Gastrocnemius medialis (tissue), 4 donors: ENCODE measurements at regions not wholly inside any gene's neighbourhood (a gene's known extent, or its start where the extent isn't known, plus 50 kb on each side); places are given as distances from the start of the nearest gene placed in this dataset.

Experiments used
- ATAC-seq, 2 donors: fragments of 150-250 bp; one replicate each; pipeline ENCODE4 v1.9.1; 2016
- DNase-seq, 2 donors: peaks; one replicate each; pipeline ENCODE4 v3.0.0-alpha.2; 2019
- H3K27ac ChIP-seq, 4 donors: fragments of 200-600 bp; sonication (generic); 1 replicate in 1 of 4; 2 replicates in 3 of 4; pipeline ENCODE4 v1.5.1; 2016 to 2018; ENCODE audit warnings: mild to moderate bottlenecking in 2 of 4, moderate library complexity in 1 of 4
- H3K27me3 ChIP-seq, 3 donors: fragments of 200-600 bp; sonication (generic) in 2 of 3; 1 replicate in 1 of 3; 2 replicates in 2 of 3; pipeline versions ENCODE4 v1.5.1 to v1.6.0; 2016 to 2019; ENCODE audit warnings: mild to moderate bottlenecking in 1 of 3, moderate library complexity in 1 of 3
- H3K36me3 ChIP-seq, 2 donors: fragments of 200-600 bp; sonication (generic) in 1 of 2; one replicate each; pipeline ENCODE4 v1.5.1; 2017 to 2018
- H3K4me1 ChIP-seq, 2 donors: fragments of 200-600 bp; sonication (generic) in 1 of 2; one replicate each; pipeline ENCODE4 v1.5.1; 2016 to 2017; ENCODE audit warnings: mild to moderate bottlenecking in 2 of 2
- H3K4me3 ChIP-seq, 4 donors: fragments of 200-600 bp; sonication (generic) in 3 of 4; 1 replicate in 1 of 4; 2 replicates in 3 of 4; pipeline ENCODE4 v1.5.1; 2016 to 2019; ENCODE audit warnings: mild to moderate bottlenecking in 2 of 4
- H3K9me3 ChIP-seq, 3 donors: fragments of 200-600 bp; sonication (generic) in 2 of 3; 1 replicate in 1 of 3; 2 replicates in 2 of 3; pipeline ENCODE4 v1.5.1; 2016 to 2019
- CTCF ChIP-seq, 5 experiments: fragments of 450-650 bp in 3 of 5; fragments of 200-600 bp in 2 of 5; sonication (generic) in 2 of 5; IDR thresholded peaks in 4 of 5; conservative IDR thresholded peaks in 1 of 5; 1 replicate in 4 of 5; 2 replicates in 1 of 5; pipeline ENCODE4 v1.5.1; 2016 to 2019; ENCODE audit warnings: antibody characterized with exemption in 5 of 5, mild to moderate bottlenecking in 3 of 5, moderate library complexity in 3 of 5
- POLR2A ChIP-seq, 2 donors: fragments of 450-650 bp; IDR thresholded peaks; one replicate each; pipeline ENCODE4 v1.6.1; 2017; ENCODE audit warnings: antibody characterized with exemption in 2 of 2, mild to moderate bottlenecking in 2 of 2, moderate library complexity in 2 of 2
- in situ Hi-C, 4 donors: fragments of 200-750 bp; cut with MboI; loops; one replicate each; pipeline versions ENCODE4 v1.15.0 to v1.8.0; 2017; ENCODE audit warnings: low sequenced_read_pairs in 4 of 4
- intact Hi-C: fragments of 100-400 bp; cut with DNase I; formaldehyde crosslinking; loops from one replicate; pipeline ENCODE4 v1.15.1; 2023; ENCODE audit warnings: low total_unique reads

GRCh38 chr13:107716741-107717140 lies 498.6 kb downstream of the LIG4 start:
- no peak for ATAC-seq
- Histone ChIP-seq H3K36me3 (no peaks in the 10 kb centered on the region), H3K4me1 (no peaks in the 10 kb centered on the region), H3K27me3 (no peaks in the 10 kb centered on the region), H3K4me3 (no peak overlapping the region), H3K9me3 (no peaks in the 10 kb centered on the region), H3K27ac (no peak overlapping the region)
- intact Hi-C loops (no loop called here), in situ Hi-C loops (no loop called here)
- no peak for DNase-seq
- TF ChIP-seq POLR2A (IDR thresholded peaks at IDR 0.05) (no peak), CTCF (IDR thresholded peaks at IDR 0.05 in 4 of 5, conservative IDR thresholded peaks at IDR 0.05 in 1 of 5) (no peak)

DNA sequence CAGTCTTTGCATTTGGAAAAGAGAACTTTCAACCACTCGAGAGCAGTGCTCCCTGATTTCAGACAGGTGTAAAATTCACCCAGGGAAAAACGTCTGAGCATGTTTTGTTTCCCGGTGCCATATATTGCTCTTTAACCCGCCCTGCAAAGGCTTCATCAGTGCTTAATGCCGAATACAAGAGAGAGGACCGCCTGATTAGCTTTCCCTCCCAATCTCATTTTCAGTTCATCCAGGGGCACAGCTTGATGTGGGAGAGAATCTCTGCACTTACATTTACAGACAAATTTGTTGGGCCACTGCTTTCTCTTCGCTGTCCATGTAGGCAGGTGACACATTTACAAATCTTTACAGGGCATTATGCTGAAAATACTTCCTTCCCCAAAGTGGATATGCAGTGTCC lies 499.1 kb downstream of the LIG4 start:
- H3K9me3 ChIP-seq: no peaks in the 10 kb centered on the region
- no peak for ATAC-seq
- DNase-seq: no peak
- in situ Hi-C loops: no loop called here
- H3K36me3 ChIP-seq: no peaks in the 10 kb centered on the region
- intact Hi-C loops: no loop called here
- H3K4me3 ChIP-seq: no peak overlapping the region
- no peak for TF ChIP-seq CTCF (IDR thresholded peaks at IDR 0.05 in 4 of 5, conservative IDR thresholded peaks at IDR 0.05 in 1 of 5)
- TF ChIP-seq POLR2A (IDR thresholded peaks at IDR 0.05): no peak
- H3K27ac ChIP-seq: no peak overlapping the region
- H3K27me3 ChIP-seq: no peaks in the 10 kb centered on the region
- H3K4me1 ChIP-seq: no peaks in the 10 kb centered on the region

DNA sequence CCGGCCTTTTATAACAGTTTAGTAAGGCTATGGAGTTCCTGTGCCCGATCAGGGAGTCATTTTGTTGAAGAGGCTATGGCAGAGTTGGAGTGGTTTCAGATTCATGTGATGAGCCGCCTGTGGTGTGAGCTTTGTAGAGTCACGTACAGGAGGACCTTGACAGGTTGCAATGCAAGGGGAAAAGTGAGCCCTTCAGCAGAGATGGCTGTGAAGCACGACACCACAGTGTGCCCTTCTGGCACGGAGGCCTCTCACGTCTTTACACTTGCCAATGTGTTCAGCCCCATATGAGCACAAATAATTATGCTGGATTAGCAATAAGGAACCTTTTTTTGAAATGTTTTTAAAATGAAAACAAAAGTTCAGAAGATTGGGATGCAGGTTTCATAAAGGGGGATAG lies 499.8 kb downstream of the LIG4 start:
- no peak overlapping the region for H3K27ac ChIP-seq
- in situ Hi-C loops: no loop called here
- no peak overlapping the region for H3K4me3 ChIP-seq
- no peaks in the 10 kb centered on the region for H3K4me1 ChIP-seq
- H3K27me3 ChIP-seq: no peaks in the 10 kb centered on the region
- DNase-seq (no peak), ATAC-seq (no peak)
- no peak for TF ChIP-seq POLR2A (IDR thresholded peaks at IDR 0.05)
- TF ChIP-seq CTCF (IDR thresholded peaks at IDR 0.05 in 4 of 5, conservative IDR thresholded peaks at IDR 0.05 in 1 of 5): no peak
- intact Hi-C loops: no loop called here
- no peaks in the 10 kb centered on the region for H3K9me3 ChIP-seq
- no peaks in the 10 kb centered on the region for H3K36me3 ChIP-seq

DNA sequence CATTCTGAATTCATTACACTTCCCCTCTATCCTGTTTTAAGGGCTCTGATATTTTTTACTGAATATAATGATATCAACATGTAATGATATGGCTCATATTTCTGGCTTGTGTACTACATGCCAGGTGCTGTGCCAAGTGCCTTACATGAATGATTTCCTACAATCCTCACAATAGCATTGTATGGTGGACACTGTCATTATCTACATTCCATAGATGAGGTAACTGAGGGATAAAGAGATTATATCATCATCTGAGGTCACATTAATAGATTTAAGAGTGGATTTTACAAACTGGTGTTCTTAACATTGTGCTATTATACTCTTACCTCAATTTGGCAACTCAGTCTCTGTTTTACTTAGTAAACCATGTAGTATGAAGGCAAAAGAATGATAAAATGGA lies 502.0 kb downstream of the LIG4 start:
- intact Hi-C loops: no loop called here
- TF ChIP-seq CTCF (IDR thresholded peaks at IDR 0.05 in 4 of 5, conservative IDR thresholded peaks at IDR 0.05 in 1 of 5) (no peak), POLR2A (IDR thresholded peaks at IDR 0.05) (no peak)
- no peaks in the 10 kb centered on the region for H3K9me3 ChIP-seq

DNA sequence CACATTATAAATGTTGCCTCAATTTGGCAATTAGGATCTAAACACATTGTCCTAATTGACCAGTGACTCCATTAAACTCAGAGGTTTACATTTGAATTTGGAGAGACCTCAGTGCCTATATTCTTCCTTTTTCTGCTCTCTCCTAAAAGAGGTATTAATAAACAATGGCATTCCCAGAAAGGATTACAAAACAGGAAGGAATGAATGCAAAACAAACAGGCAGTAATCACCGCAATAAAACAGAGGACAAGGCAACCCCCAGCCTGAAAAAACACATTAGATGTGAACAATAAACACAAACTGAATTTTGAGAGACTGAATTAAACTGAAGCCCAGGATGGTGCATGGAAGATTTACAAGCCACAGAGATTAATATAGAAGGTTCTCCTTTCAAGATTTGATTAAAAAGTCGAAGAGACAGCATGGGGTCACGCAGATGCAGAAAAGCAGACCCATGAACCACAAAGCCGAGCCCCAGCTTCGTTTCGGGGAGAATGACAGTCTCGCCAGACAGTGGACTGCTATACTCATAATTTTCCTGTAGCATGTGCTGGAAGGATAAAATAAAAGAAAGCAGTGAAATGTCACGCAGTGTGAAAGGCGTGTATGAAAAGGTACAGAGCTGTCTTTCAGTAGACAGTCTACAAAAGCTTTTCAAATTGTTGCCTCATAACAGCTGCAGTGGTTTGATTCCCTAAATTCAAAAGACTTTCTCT lies 503.0 kb downstream of the LIG4 start:
- in situ Hi-C loops: no loop called here
- H3K9me3 ChIP-seq: no peaks in the 10 kb centered on the region
- H3K4me3 ChIP-seq: no peak overlapping the region
- H3K27me3 ChIP-seq: no peaks in the 10 kb centered on the region
- no peak overlapping the region for H3K27ac ChIP-seq
- no peaks in the 10 kb centered on the region for H3K4me1 ChIP-seq
- no peaks in the 10 kb centered on the region for H3K36me3 ChIP-seq
- no peak for TF ChIP-seq POLR2A (IDR thresholded peaks at IDR 0.05)
- TF ChIP-seq CTCF (IDR thresholded peaks at IDR 0.05 in 4 of 5, conservative IDR thresholded peaks at IDR 0.05 in 1 of 5): no peak
- DNase-seq: no peak
- intact Hi-C loops: no loop called here
- ATAC-seq: no peak

More for the DNA sequence above, 502.0 kb downstream of the LIG4 start:
- in situ Hi-C loops: no loop called here
- no peak for DNase-seq
- Histone ChIP-seq H3K27me3 (no peaks in the 10 kb centered on the region), H3K27ac (no peak overlapping the region), H3K4me1 (no peaks in the 10 kb centered on the region), H3K36me3 (no peaks in the 10 kb centered on the region), H3K4me3 (no peak overlapping the region)
- no peak for ATAC-seq
